ENCODE measurements at regions not wholly inside any gene's neighbourhood (a gene's known extent, or its start where the extent isn't known, plus 50 kb on each side); places are given as distances from the start of the nearest gene placed in this dataset.

DNA sequence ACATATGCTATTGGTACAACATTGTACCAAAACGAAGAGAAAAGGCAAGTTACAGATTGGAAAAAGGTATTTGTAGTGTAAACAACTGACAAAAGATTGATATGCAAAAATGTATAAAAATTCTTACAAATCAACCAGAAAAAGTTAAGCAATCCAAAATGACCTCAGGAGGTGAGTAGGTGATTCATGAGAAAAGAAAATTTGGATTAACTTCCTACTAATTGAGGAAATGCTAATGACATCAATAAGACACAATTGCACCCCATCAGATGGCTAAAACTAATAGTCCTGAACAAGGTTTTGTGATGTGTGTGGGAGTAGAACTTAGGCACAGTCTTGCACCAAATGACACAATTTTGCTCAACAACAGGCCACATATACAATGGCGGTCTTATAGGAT is 129.3 kb downstream of the COPS8 start:
- TF ChIP-seq, protein P1, sequence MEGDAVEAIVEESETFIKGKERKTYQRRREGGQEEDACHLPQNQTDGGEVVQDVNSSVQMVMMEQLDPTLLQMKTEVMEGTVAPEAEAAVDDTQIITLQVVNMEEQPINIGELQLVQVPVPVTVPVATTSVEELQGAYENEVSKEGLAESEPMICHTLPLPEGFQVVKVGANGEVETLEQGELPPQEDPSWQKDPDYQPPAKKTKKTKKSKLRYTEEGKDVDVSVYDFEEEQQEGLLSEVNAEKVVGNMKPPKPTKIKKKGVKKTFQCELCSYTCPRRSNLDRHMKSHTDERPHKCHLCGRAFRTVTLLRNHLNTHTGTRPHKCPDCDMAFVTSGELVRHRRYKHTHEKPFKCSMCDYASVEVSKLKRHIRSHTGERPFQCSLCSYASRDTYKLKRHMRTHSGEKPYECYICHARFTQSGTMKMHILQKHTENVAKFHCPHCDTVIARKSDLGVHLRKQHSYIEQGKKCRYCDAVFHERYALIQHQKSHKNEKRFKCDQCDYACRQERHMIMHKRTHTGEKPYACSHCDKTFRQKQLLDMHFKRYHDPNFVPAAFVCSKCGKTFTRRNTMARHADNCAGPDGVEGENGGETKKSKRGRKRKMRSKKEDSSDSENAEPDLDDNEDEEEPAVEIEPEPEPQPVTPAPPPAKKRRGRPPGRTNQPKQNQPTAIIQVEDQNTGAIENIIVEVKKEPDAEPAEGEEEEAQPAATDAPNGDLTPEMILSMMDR (IDR thresholded peaks at IDR 0.05; ENCODE audit: low read depth, low read length, poor library complexity, severe bottlenecking) = no peak
- TF ChIP-seq EZH2phosphoT487 (IDR thresholded peaks at IDR 0.05; ENCODE audit: borderline replicate concordance, low read length) = no peak
